B cell (primary cell): ENCODE measurements at regions not wholly inside any gene's neighbourhood (a gene's known extent, or its start where the extent isn't known, plus 50 kb on each side); places are given as distances from the start of the nearest gene placed in this dataset.

ENCODE experiments used
- ATAC-seq: fragments of 200-7000 bp; cut with Tn5 transposase; one replicate; pipeline ENCODE4 v1.10.0; 2021; ENCODE audit warnings: low read depth, mild to moderate bottlenecking, moderate number of reproducible peaks, moderate library complexity
- CTCF ChIA-PET: fragments of 350-600 bp; sonication (Branson Sonifier 250); formaldehyde crosslinking; loops from one replicate; lab custom pipeline; 2021; ENCODE audit warnings: antibody characterized with exemption, inconsistent platforms; lab: Charles Lee
- POLR2A ChIA-PET: fragments of 350-600 bp; sonication (Branson Sonifier 250); formaldehyde crosslinking; loops from one replicate; lab custom pipeline; 2021; ENCODE audit warnings: antibody characterized with exemption; lab: Charles Lee
- DNase-seq: peaks from one replicate; pipeline ENCODE4 v3.0.0; 2013
- H2AFZ ChIP-seq: 2 replicates; pipeline ENCODE4 v1.6.1; 2012; ENCODE audit warnings: mild to moderate bottlenecking, low read depth, low read length; ENCODE audit not compliant: insufficient read depth, poor library complexity, severe bottlenecking
- H3K27ac ChIP-seq, 2 donors: 1 replicate in 1 of 2; 2 replicates in 1 of 2; pipeline ENCODE4 v1.5.1; 2012 to 2013; ENCODE audit warnings: low read length in 2 of 2, mild to moderate bottlenecking in 2 of 2, moderate library complexity in 1 of 2
- H3K27me3 ChIP-seq, 4 experiments: fragments of 200-600 bp in 1 of 4; sonication (generic) in 1 of 4; replicated peaks in 1 of 4; 1 replicate in 2 of 4; 2 replicates in 2 of 4; pipeline versions ENCODE4 v1.6.1 to v1.7.0; 2013 to 2016; ENCODE audit warnings: low read length in 3 of 4, mild to moderate bottlenecking in 2 of 4, mixed read lengths in 1 of 4, moderate library complexity in 1 of 4; ENCODE audit not compliant: insufficient read depth in 4 of 4, control insufficient read depth in 3 of 4; ENCODE audit errors: control extremely low read depth in 1 of 4
- H3K36me3 ChIP-seq, 2 experiments: replicated peaks in 1 of 2; 1 replicate in 1 of 2; 2 replicates in 1 of 2; pipeline versions ENCODE4 v1.6.1 to v1.7.1; 2013; ENCODE audit warnings: low read length in 1 of 2; ENCODE audit not compliant: insufficient read depth in 2 of 2, control insufficient read depth in 1 of 2; ENCODE audit errors: control extremely low read depth in 1 of 2, extremely low read depth in 1 of 2
- H3K4me1 ChIP-seq, 2 donors: fragments of 200-600 bp in 1 of 2; sonication (generic) in 1 of 2; 1 replicate in 1 of 2; 2 replicates in 1 of 2; pipeline versions ENCODE4 v1.5.1 to v1.6.1; 2013 to 2017; ENCODE audit warnings: low read length in 2 of 2; ENCODE audit not compliant: control insufficient read depth in 2 of 2, insufficient read depth in 2 of 2
- H3K4me2 ChIP-seq: replicated peaks from 2 replicates; pipeline ENCODE3; 2012; ENCODE audit warnings: mild to moderate bottlenecking, low read depth, low read length; ENCODE audit not compliant: poor library complexity, severe bottlenecking
- H3K4me3 ChIP-seq, 5 experiments: fragments of 200-600 bp in 1 of 5; sonication (generic) in 1 of 5; 1 replicate in 3 of 5; 2 replicates in 2 of 5; pipeline versions ENCODE4 v1.5.1 to v1.7.0; 2011 to 2016; ENCODE audit warnings: low read length in 4 of 5, mild to moderate bottlenecking in 4 of 5, low read depth in 2 of 5, control low read depth in 1 of 5, moderate library complexity in 1 of 5; ENCODE audit not compliant: insufficient read depth in 1 of 5; ENCODE audit errors: control extremely low read depth in 1 of 5, extremely low read depth in 1 of 5
- H3K79me2 ChIP-seq: fragments of 200-600 bp; sonication (generic); one replicate; pipeline ENCODE4 v1.6.0; 2016; ENCODE audit warnings: low read length; ENCODE audit not compliant: control insufficient read depth, insufficient read depth
- H3K9ac ChIP-seq: fragments of 200-600 bp; sonication (generic); 2 replicates; pipeline ENCODE4 v1.6.1; 2017; ENCODE audit warnings: mild to moderate bottlenecking, low read length, moderate library complexity
- H3K9me3 ChIP-seq, 3 donors: one replicate each; pipeline versions ENCODE4 v1.6.1 to v1.7.1; 2013; ENCODE audit warnings: low read length in 2 of 3; ENCODE audit not compliant: control insufficient read depth in 2 of 3, insufficient read depth in 1 of 3; ENCODE audit errors: control extremely low read depth in 1 of 3
- H4K20me1 ChIP-seq: 2 replicates; pipeline ENCODE4 v1.6.0; 2012; ENCODE audit warnings: mild to moderate bottlenecking, low read length; ENCODE audit not compliant: insufficient read depth, control insufficient read depth, poor library complexity, severe bottlenecking
- H3K27ac Mint-ChIP-seq: one replicate; pipeline ENCODE4 v1.8.0; 2021; ENCODE audit warnings: mixed read lengths
- H3K27me3 Mint-ChIP-seq: one replicate; pipeline ENCODE4 v1.8.0; 2021; ENCODE audit warnings: mixed read lengths
- H3K4me1 Mint-ChIP-seq: one replicate; pipeline ENCODE4 v1.8.0; 2021; ENCODE audit warnings: mixed read lengths
- H3K4me3 Mint-ChIP-seq: one replicate; pipeline ENCODE4 v1.8.0; 2021; ENCODE audit warnings: mixed read lengths
- H3K9me3 Mint-ChIP-seq: one replicate; pipeline ENCODE4 v1.8.0; 2022; ENCODE audit warnings: mixed read lengths; ENCODE audit not compliant: insufficient read depth
- CTCF ChIP-seq: fragments of 200-600 bp; IDR thresholded peaks from one replicate; pipeline ENCODE4 v1.8.0; 2022; ENCODE audit warnings: antibody characterized with exemption, mild to moderate bottlenecking
- EZH2 ChIP-seq: IDR thresholded peaks from 2 replicates; pipeline ENCODE4 v1.6.1; 2012; ENCODE audit warnings: borderline replicate concordance, low read depth, mild to moderate bottlenecking, moderate library complexity, low read length; ENCODE audit not compliant: insufficient read depth, poor library complexity, severe bottlenecking
- WGBS: methylation state at CpG from one replicate; pipeline ENCODE4 v1.1.5; 2013; ENCODE audit warnings: missing lambda C conversion rate; ENCODE audit not compliant: insufficient coverage; 5-methylcytosine and 5-hydroxymethylcytosine counted together
- intact Hi-C: fragments of 100-400 bp; cut with micrococcal nuclease; formaldehyde crosslinking; loops from one replicate; pipeline ENCODE4 v1.10.0; 2022

- H3K4me3 ChIP-seq = no peak overlapping the region
- H2AFZ ChIP-seq = no peak overlapping the region
- no peaks in the 10 kb centered on the region for H3K9me3 Mint-ChIP-seq
- no peak overlapping the region for H3K4me3 Mint-ChIP-seq
- no peaks in the 10 kb centered on the region for H3K27me3 Mint-ChIP-seq
- no peaks in the 10 kb centered on the region for H4K20me1 ChIP-seq
- no peak overlapping the region for H3K27ac Mint-ChIP-seq
- no peaks in the 10 kb centered on the region for H3K36me3 ChIP-seq
- ChIA-PET CTCF (interaction anchor here (0.6 to 1.7 kb wide), 2 partner anchors 586 to 614 kb away, joined by 3 to 5 read pairs; no protein-coding TSS in a partner anchor), POLR2A (no interaction called here)
- H3K9me3 ChIP-seq = no peaks in the 10 kb centered on the region
- intact Hi-C loops = no loop called here
- ATAC-seq (no peak), DNase-seq (no peak)
- no peaks in the 10 kb centered on the region for H3K4me1 Mint-ChIP-seq
- no peak overlapping the region for H3K4me2 ChIP-seq
- no peaks in the 10 kb centered on the region for H3K27me3 ChIP-seq
- no peak overlapping the region for H3K27ac ChIP-seq
- H3K4me1 ChIP-seq = no peaks in the 10 kb centered on the region
- no peaks in the 10 kb centered on the region for H3K79me2 ChIP-seq
- TF ChIP-seq CTCF (no peak), EZH2 (no peak)
- H3K9ac ChIP-seq = no peak overlapping the region
Measured at GRCh38 chr13:91135968-91136367, 211.5 kb upstream of the MIR17HG start.

- DNase-seq (no peak), ATAC-seq (no peak)
- Histone ChIP-seq H3K36me3 (no peaks in the 10 kb centered on the region), H3K79me2 (no peaks in the 10 kb centered on the region), H2AFZ (no peak overlapping the region), H3K9me3 (no peaks in the 10 kb centered on the region), H3K27me3 (no peaks in the 10 kb centered on the region), H3K4me1 (no peaks in the 10 kb centered on the region), H3K27ac (no peak overlapping the region), H3K9ac (no peak overlapping the region), H3K4me3 (no peak overlapping the region), H4K20me1 (no peaks in the 10 kb centered on the region), H3K4me2 (no peak overlapping the region)
- no peak for TF ChIP-seq CTCF
- TF ChIP-seq EZH2 = no peak
- no CpG with 5 or more reads among the region's 2 CpGs for WGBS
- Mint-ChIP-seq H3K27ac (no peak overlapping the region), H3K4me3 (no peak overlapping the region), H3K27me3 (no peaks in the 10 kb centered on the region), H3K9me3 (no peaks in the 10 kb centered on the region), H3K4me1 (no peaks in the 10 kb centered on the region)
- CTCF ChIA-PET = interaction anchor here (2.1 kb wide), 1 partner anchor 10 kb away, joined by 6 read pairs; no protein-coding TSS in a partner anchor
- POLR2A ChIA-PET = no interaction called here
- intact Hi-C loops = no loop called here
Measured at GRCh38 chr13:91136806-91137205, 210.7 kb upstream of the MIR17HG start.
